Stimulated activated CD4-positive, alpha-beta T cell treated with anti-CD3 and anti-CD28 coated beads, Interleukin-12 subunit alpha, Interleukin-12 subunit beta, amount 100 ng/mL, for 48 hours (primary cell): ENCODE measurements at regions not wholly inside any gene's neighbourhood (a gene's known extent, or its start where the extent isn't known, plus 50 kb on each side); places are given as distances from the start of the nearest gene placed in this dataset.
"Not testable (repeated sequence)": the region's sequence is repeated elsewhere in the genome, so short reads cannot be mapped to it uniquely, and the experiment has no call there.

Experiments used
- DNase-seq, 3 donors: peaks; one replicate each; pipeline ENCODE4 v3.0.0-alpha.2; 2020; ENCODE audit warnings: low read depth in 2 of 3, low spot score in 1 of 3

GRCh38 chr6:1230689-1231605 is 81.0 kb upstream of the FOXQ1 start:
- no peak for DNase-seq

GRCh38 chr6:1230281-1230680 is 81.6 kb upstream of the FOXQ1 start:
- no peak for DNase-seq

- DNase-seq = no peak
Measured at GRCh38 chr6:1229808-1230207, 82.1 kb upstream of the FOXQ1 start.

DNA sequence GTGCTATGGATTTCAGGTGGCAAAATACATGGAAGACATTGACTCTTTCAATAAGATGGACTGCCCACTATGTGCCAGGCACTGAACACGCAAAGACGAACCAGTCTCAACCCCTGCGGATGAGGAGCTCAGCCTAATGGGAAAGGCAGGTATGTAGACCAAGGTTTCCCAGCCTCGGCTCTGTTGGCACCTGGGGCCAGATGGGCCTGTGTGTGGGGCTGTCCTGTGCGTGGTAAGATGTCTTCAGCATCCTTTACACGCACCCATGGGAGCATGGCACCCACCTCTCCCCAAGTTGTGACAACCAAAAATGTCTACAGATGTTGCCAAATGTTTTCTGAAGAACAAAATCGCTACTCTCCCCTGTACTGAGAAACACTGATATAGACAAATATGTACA is 82.6 kb upstream of the FOXQ1 start:
- DNase-seq = no peak

GRCh38 chr6:1228754-1229191 is 83.1 kb upstream of the FOXQ1 start:
- DNase-seq = no peak

DNA sequence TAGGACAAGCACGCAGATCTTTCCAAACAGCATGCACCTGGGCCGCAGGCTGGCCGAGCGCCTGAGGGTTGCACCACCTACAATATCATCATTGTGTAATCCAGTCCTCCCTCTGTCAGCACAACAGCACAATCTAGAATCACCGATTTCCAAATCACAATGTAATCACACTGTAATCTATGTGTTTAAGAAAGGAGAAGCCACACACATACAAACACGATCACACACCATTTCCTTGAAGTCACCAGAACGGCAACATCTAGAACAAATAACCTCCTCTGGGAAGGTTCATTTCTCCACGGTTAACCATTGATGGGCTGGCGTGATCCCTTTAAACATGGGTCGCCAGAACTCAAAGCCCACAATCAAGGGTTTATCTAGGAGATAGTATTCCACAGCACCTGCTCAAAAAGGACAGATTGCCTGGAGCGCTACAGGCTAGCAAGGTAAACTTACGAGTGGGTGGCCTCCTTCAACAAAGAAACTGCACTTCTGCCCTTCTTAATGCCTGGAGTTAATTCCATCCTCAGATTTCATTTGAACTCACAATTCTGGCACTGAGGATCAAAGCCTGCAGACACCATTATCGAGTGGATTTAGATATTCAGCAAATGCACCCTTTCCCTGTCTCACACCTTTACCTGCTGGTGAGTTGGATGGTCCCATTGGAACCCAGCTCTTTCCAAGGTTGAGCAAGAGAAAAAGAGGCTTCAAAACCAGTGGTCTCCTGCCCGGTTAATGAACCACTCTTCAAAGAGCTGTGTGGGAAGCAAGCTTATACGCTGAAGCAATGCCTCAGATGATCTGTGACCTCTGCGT is 83.8 kb upstream of the FOXQ1 start:
- no peak for DNase-seq

DNA sequence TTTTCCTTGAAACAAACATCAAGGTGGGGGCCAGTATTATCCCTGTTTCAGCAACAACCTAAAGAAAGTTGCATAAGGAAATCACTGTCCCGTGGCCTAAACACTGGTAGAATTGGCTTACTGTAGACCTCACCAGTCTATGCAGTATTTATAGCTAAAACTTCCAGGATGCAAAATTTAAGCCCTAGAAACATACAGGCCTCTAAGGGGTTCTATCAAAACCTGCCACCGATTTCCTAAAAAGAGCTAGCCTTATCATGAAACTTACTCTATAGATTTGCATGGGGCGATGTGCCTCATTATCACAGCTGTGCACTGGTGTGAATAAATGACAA is 84.3 kb upstream of the FOXQ1 start:
- no peak for DNase-seq

- DNase-seq = no peak
Measured at GRCh38 chr6:1226277-1227099, 85.4 kb upstream of the FOXQ1 start.

- no peak for DNase-seq
Measured at GRCh38 chr6:1224514-1224913, 87.4 kb upstream of the FOXQ1 start.

- no peak for DNase-seq
Measured at GRCh38 chr6:1222728-1223595, 88.9 kb upstream of the FOXQ1 start.

DNA sequence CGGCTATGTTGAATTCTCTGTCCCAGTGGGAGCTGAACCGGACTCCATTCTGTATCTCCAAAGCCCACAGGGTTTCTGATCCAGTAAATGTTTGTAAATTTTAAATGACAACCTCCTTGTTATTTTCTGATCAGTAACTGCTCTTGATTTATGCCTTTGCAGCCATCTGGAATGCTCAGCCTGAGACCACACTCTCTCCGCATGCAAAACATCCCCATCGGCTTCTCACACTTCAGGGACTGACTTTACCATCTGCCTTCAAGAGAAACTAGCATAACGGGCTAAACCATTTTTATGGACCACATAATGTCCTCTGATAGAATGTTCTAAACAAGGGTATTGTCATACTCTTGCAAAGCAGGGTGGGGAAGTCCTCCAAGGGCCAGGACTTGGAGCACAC is 94.5 kb upstream of the FOXQ1 start:
- DNase-seq = no peak

- no peak for DNase-seq
Measured at GRCh38 chr6:1216488-1216974, 95.4 kb upstream of the FOXQ1 start.

- DNase-seq = no peak
Measured at GRCh38 chr6:1215884-1216487, 95.9 kb upstream of the FOXQ1 start.

DNA sequence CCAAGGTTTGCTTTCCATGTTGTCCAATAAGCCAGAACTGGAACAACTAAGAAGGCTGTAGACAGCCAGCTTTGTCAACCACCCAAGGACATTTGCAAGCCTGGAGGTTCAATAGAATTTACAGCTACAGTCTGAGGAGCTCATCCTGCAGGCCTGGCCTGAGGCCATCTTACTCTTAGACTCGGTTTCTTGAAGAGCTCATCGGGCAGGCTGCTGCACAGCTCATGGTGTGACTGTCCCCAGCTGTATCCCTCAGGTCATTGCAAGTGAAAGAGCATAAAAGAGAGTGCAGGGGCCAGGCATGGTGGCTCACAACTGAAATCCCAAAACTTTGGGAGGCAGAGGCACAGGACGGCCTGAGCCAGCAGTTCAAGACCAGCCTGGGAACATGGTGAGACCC is 96.9 kb upstream of the FOXQ1 start:
- no peak for DNase-seq

GRCh38 chr6:1212919-1213318 is 99.0 kb upstream of the FOXQ1 start:
- no peak for DNase-seq

- not testable (repeated sequence) for DNase-seq
Measured at GRCh38 chr6:1212138-1212537, 99.8 kb upstream of the FOXQ1 start.

GRCh38 chr6:1210631-1211030 is 101.3 kb upstream of the FOXQ1 start:
- not testable (repeated sequence) for DNase-seq

DNA sequence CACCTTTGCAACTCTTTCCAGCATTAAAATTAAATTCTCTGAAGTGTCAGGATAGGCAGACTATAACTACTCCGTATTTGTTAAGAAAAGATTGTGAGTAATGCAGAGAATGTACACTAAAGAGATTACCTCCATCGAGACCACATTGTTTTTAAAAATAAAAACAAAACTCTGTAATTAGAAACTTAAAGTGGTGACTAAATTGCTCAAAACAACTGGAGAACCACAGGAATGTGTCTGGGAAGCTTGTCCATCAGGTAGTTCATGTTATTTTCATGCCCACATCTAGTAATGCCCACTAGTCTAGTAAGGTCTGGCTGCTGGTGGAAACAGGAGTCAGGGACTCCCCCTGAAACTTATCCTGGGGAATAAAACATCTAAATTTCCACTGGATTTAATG is 103.0 kb upstream of the FOXQ1 start:
- no peak for DNase-seq

DNA sequence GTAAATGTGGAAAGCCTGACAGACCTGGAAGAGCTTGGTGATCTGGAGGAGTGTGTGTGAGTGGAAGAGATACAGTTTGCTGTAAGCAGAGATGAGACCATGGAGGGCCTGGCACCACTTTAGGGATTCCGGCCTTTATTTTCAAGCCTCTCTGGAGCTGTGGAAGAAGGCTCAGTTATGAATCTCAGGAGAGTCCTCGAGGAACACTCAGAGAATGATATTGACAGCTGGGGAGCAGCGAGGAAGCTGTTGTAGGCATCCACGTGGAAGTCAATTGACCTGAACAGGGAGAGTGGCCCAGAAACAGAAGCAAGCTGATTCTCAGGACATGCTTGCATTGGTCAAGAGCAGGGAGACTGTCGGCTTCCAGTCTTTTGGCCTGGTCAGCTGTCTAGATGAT is 108.4 kb upstream of the FOXQ1 start:
- DNase-seq = no peak

DNA sequence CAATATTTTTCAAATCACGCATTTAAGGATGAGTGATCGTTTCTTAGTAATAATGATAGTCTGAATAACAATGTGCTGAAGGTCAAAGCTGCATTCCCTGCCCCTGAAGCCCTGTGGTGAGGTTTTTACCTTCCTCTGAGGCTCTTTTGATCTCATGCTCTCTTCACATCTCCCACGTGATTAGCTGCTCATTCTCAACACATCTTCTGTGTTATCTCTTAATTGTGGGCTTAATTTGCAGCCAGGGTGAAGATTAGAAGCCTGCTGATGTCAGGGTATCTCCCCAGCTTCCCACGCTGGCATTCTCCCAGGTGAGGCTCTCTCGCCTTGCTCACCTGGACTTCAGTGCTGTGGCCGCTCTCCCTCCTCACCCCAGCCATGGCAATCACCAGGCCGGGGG is 109.7 kb upstream of the FOXQ1 start:
- DNase-seq = no peak
